ENCODE measurements at regions not wholly inside any gene's neighbourhood (a gene's known extent, or its start where the extent isn't known, plus 50 kb on each side); places are given as distances from the start of the nearest gene placed in this dataset.

- no peak overlapping the region for H3K27ac ChIP-seq (ENCODE audit: low read depth, low read length)
- no peak overlapping the region for H4K8ac ChIP-seq (ENCODE audit: extremely low read depth, insufficient read depth, low read length)
- no peak overlapping the region for H3K18ac ChIP-seq (ENCODE audit: extremely low read depth, low read length)
- no peak overlapping the region for H3K56ac ChIP-seq (replicated peaks; ENCODE audit: insufficient read length, low read depth, low read length)
- no peaks in the 10 kb centered on the region for H3K79me1 ChIP-seq (ENCODE audit: low read depth, low read length)
- no peaks in the 10 kb centered on the region for H3K9me3 ChIP-seq (ENCODE audit: insufficient read depth in 2 of 2, low read depth in 1 of 2, low read length in 1 of 2)
- no peak overlapping the region for H2AK5ac ChIP-seq (ENCODE audit: low read depth, low read length)
- no peaks in the 10 kb centered on the region for H3K79me2 ChIP-seq (ENCODE audit: control insufficient read depth in 1 of 2, insufficient read depth in 2 of 2, low read length in 2 of 2)
- no peak overlapping the region for H3K4ac ChIP-seq (replicated peaks; ENCODE audit: insufficient read length, low read depth, low read length)
- no peak overlapping the region for H2BK12ac ChIP-seq (ENCODE audit: low read depth, low read length)
- no peak overlapping the region for H2AFZ ChIP-seq (ENCODE audit: low read length)
- CTCF ChIA-PET (ENCODE audit: partially characterized antibody), result interaction anchor here (0.9 kb wide), 1 partner anchor 24 kb away, joined by 3 read pairs; no protein-coding TSS in a partner anchor
- H4K5ac ChIP-seq (ENCODE audit: insufficient read length, low read depth, low read length), result no peak overlapping the region
- no peaks in the 10 kb centered on the region for H4K20me1 ChIP-seq (replicated peaks in 1 of 2; ENCODE audit: control insufficient read depth in 1 of 2, insufficient read depth in 2 of 2, low read length in 2 of 2)
- no peaks in the 10 kb centered on the region for H3K36me3 ChIP-seq (ENCODE audit: control insufficient read depth in 2 of 4, insufficient read depth in 4 of 4, low read length in 3 of 4)
- H2BK5ac ChIP-seq (ENCODE audit: low read depth, low read length), result no peak overlapping the region
- no peak overlapping the region for H3K14ac ChIP-seq (ENCODE audit: insufficient read length)
- FAIRE-seq (no peak), DNase-seq (ENCODE audit: low read depth in 1 of 2, low spot score in 2 of 2) (no peak)
- no peak overlapping the region for H2BK20ac ChIP-seq (ENCODE audit: low read length)
- no peaks in the 10 kb centered on the region for H3K4me1 ChIP-seq (replicated peaks in 1 of 4; ENCODE audit: control insufficient read depth in 3 of 4, insufficient read depth in 4 of 4, low read length in 3 of 4)
- H3K9ac ChIP-seq (replicated peaks in 1 of 4; ENCODE audit: extremely low read depth in 1 of 4, low read depth in 3 of 4, low read length in 3 of 4), result no peak overlapping the region
- no peaks in the 10 kb centered on the region for H3K23me2 ChIP-seq (ENCODE audit: low read depth, low read length)
- no peaks in the 10 kb centered on the region for H3K27me3 ChIP-seq (replicated peaks in 1 of 4; ENCODE audit: control insufficient read depth in 3 of 4, extremely low read depth in 1 of 4, insufficient read depth in 3 of 4, low read length in 3 of 4)
- POLR2A ChIA-PET (ENCODE audit: partially characterized antibody), result no interaction called here
- H4K91ac ChIP-seq (replicated peaks; ENCODE audit: insufficient read length, low read length), result no peak overlapping the region
- no peak overlapping the region for H3K4me2 ChIP-seq (ENCODE audit: insufficient read depth in 1 of 2, low read depth in 2 of 2, low read length in 2 of 2)
- H2BK15ac ChIP-seq (ENCODE audit: low read length), result no peak overlapping the region
- no peak overlapping the region for H3K23ac ChIP-seq (ENCODE audit: insufficient read length)
- H3K4me3 ChIP-seq (ENCODE audit: extremely low read depth in 1 of 4, insufficient read depth in 2 of 4, low read depth in 3 of 4, low read length in 4 of 4), result no peak overlapping the region
- no peak overlapping the region for H2BK120ac ChIP-seq (replicated peaks; ENCODE audit: low read depth, low read length)
- TF ChIP-seq TAF1 (IDR thresholded peaks at IDR 0.05; ENCODE audit: low read depth, low read length), result no peak
- no peak for TF ChIP-seq CTBP2 (IDR thresholded peaks at IDR 0.05; ENCODE audit: borderline replicate concordance, insufficient read depth, insufficient read length, low read length)
- no peak for TF ChIP-seq HDAC6 (IDR thresholded peaks at IDR 0.05; ENCODE audit: low read depth, low read length)
- TF ChIP-seq SIN3A (conservative IDR thresholded peaks at IDR 0.05 in 1 of 2, IDR thresholded peaks at IDR 0.05 in 1 of 2; ENCODE audit: low read depth in 1 of 2, low read length in 2 of 2), result no peak
- TF ChIP-seq HDAC2 (IDR thresholded peaks at IDR 0.05; ENCODE audit: borderline replicate concordance in 1 of 2, low read depth in 2 of 2, low read length in 2 of 2), result no peak
- no peak for TF ChIP-seq CBX8 (IDR thresholded peaks at IDR 0.05; ENCODE audit: borderline replicate concordance, low read depth, low read length)
- TF ChIP-seq, protein P1, sequence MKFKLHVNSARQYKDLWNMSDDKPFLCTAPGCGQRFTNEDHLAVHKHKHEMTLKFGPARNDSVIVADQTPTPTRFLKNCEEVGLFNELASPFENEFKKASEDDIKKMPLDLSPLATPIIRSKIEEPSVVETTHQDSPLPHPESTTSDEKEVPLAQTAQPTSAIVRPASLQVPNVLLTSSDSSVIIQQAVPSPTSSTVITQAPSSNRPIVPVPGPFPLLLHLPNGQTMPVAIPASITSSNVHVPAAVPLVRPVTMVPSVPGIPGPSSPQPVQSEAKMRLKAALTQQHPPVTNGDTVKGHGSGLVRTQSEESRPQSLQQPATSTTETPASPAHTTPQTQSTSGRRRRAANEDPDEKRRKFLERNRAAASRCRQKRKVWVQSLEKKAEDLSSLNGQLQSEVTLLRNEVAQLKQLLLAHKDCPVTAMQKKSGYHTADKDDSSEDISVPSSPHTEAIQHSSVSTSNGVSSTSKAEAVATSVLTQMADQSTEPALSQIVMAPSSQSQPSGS (IDR thresholded peaks at IDR 0.05; ENCODE audit: low read length), result no peak
- TF ChIP-seq GTF2F1 (IDR thresholded peaks at IDR 0.05; ENCODE audit: borderline replicate concordance, low read depth, low read length), result no peak
- no peak for TF ChIP-seq KDM4A (IDR thresholded peaks at IDR 0.05; ENCODE audit: low read depth, low read length, severe bottlenecking)
- no peak for TF ChIP-seq TCF12 (IDR thresholded peaks at IDR 0.05; ENCODE audit: low read depth, low read length)
- no peak for TF ChIP-seq SP1 (IDR thresholded peaks at IDR 0.05; ENCODE audit: low read depth, low read length)
Observed at GRCh38 chr12:128012110-128012509, 254.9 kb upstream of the TMEM132C start.
